ENCODE measurements at regions not wholly inside any gene's neighbourhood (a gene's known extent, or its start where the extent isn't known, plus 50 kb on each side); places are given as distances from the start of the nearest gene placed in this dataset.
"Not testable (repeated sequence)": the region's sequence is repeated elsewhere in the genome, so short reads cannot be mapped to it uniquely, and the experiment has no call there.

DNA sequence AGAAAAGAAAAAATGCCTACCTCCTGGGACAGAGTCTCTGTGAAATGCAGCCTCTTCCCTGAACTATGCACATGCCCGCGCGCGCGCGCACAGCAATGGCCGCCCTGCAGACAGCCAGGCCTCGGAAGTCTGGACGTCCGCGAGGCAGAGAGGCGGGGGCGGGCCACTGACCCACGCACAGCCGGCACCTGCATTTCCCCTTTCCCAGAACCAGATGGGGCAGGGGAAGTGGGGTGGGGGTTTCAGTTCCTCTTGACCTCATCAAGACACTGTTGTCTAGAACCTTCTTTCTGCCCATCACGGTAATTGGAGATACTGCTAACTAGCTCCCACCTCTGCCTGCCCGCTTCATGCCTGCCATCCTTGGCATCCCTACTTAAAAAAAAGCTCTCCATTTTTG is 5435.0 kb upstream of the TPTE start:
- H4K8ac ChIP-seq (ENCODE audit: low read depth in 2 of 2, low read length in 2 of 2); H3K4me2 ChIP-seq (ENCODE audit: low read depth, low read length); intact Hi-C loops (cut with micrococcal nuclease); H2AK9ac ChIP-seq (replicated peaks; ENCODE audit: low read depth, low read length, poor library complexity); H2AFZ ChIP-seq (replicated peaks; ENCODE audit: low read length, poor library complexity); H2BK120ac ChIP-seq (ENCODE audit: low read depth, low read length); CTCF ChIA-PET; H3K56ac ChIP-seq (ENCODE audit: extremely low read depth, insufficient read depth, low read length); in situ Hi-C loops (cut with MboI; ENCODE audit: low sequenced_read_pairs); H3K36me3 ChIP-seq (ENCODE audit: control insufficient read depth, insufficient read depth, low read length); H3K4me3 ChIP-seq (ENCODE audit: insufficient read depth, low read depth, low read length); H3K27me3 ChIP-seq (ENCODE audit: control insufficient read depth, insufficient read depth, low read length); DNase-seq; H4K5ac ChIP-seq (ENCODE audit: low read depth, low read length); H2BK15ac ChIP-seq (ENCODE audit: low read depth, low read length); H2BK20ac ChIP-seq (ENCODE audit: low read depth, low read length); H2BK5ac ChIP-seq (ENCODE audit: low read depth, low read length, poor library complexity, severe bottlenecking); H3K9me1 ChIP-seq (ENCODE audit: insufficient read depth, low read length); H2AK5ac ChIP-seq (ENCODE audit: low read depth, low read length); H3K4me1 ChIP-seq (ENCODE audit: control insufficient read depth, insufficient read depth, low read length); H3K14ac ChIP-seq (replicated peaks; ENCODE audit: low read depth, low read length); dilution Hi-C loops (cut with HindIII; ENCODE audit: low sequenced_read_pairs, unreplicated experiment); H3K4ac ChIP-seq (ENCODE audit: low read depth, low read length); H3K18ac ChIP-seq (ENCODE audit: low read depth, low read length); ATAC-seq (ENCODE audit: low read depth); H3K27ac ChIP-seq (ENCODE audit: insufficient read depth, low read length); H3K23ac ChIP-seq (ENCODE audit: low read depth, low read length); H3K9ac ChIP-seq (ENCODE audit: low read depth, low read length); H4K91ac ChIP-seq (ENCODE audit: insufficient read depth, low read depth, low read length); BruUV-seq (replicated peaks); POLR2A ChIA-PET (ENCODE audit: unreplicated experiment); H3K9me3 ChIP-seq (ENCODE audit: control insufficient read depth, insufficient read depth, low read length); H4K20me1 ChIP-seq (ENCODE audit: insufficient read depth, low read length); H3K79me1 ChIP-seq (ENCODE audit: low read depth in 1 of 2, low read length in 2 of 2): not testable (repeated sequence)
- no CpG with 5 or more reads among the region's 17 CpGs for WGBS, 2 experiments (ENCODE audit: extremely low coverage in 2 of 2, insufficient read length in 1 of 2)

DNA sequence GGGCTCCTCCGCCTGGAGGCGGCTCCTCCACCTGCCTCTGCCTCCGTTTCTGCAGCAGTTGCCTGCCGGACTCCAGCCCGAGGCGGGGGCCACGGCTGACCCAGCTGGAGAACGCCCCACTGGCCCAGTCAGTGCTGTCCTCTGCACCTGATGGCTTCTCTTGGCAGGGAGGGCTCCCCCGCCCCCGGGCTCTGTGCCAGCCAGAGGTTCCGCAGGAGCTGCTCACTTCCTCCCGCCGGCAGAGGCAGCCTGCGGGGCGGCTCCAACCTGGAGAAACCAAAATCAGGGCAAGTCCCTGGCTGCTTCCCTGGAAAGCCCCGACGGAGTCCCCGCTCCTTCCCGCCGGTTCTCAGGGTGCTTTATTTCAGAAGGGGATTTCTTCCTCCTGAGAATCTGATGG is 5432.6 kb upstream of the TPTE start:
- H3K36me3 ChIP-seq (ENCODE audit: control insufficient read depth, insufficient read depth, low read length); H3K56ac ChIP-seq (ENCODE audit: extremely low read depth, insufficient read depth, low read length); H3K4me1 ChIP-seq (ENCODE audit: control insufficient read depth, insufficient read depth, low read length); H3K27ac ChIP-seq (ENCODE audit: insufficient read depth, low read length); dilution Hi-C loops (cut with HindIII; ENCODE audit: low sequenced_read_pairs, unreplicated experiment); H4K8ac ChIP-seq (ENCODE audit: low read depth in 2 of 2, low read length in 2 of 2); H3K9me1 ChIP-seq (ENCODE audit: insufficient read depth, low read length); H4K5ac ChIP-seq (ENCODE audit: low read depth, low read length); H3K79me1 ChIP-seq (ENCODE audit: low read depth in 1 of 2, low read length in 2 of 2); H2AK5ac ChIP-seq (ENCODE audit: low read depth, low read length); H4K20me1 ChIP-seq (ENCODE audit: insufficient read depth, low read length); H2BK20ac ChIP-seq (ENCODE audit: low read depth, low read length); H3K18ac ChIP-seq (ENCODE audit: low read depth, low read length); in situ Hi-C loops (cut with MboI; ENCODE audit: low sequenced_read_pairs); CTCF ChIA-PET; DNase-seq; H3K4me2 ChIP-seq (ENCODE audit: low read depth, low read length); H2BK5ac ChIP-seq (ENCODE audit: low read depth, low read length, poor library complexity, severe bottlenecking); ATAC-seq (ENCODE audit: low read depth); H3K4ac ChIP-seq (ENCODE audit: low read depth, low read length); H3K27me3 ChIP-seq (ENCODE audit: control insufficient read depth, insufficient read depth, low read length); H2BK120ac ChIP-seq (ENCODE audit: low read depth, low read length); H3K9ac ChIP-seq (ENCODE audit: low read depth, low read length); H2AFZ ChIP-seq (replicated peaks; ENCODE audit: low read length, poor library complexity); H3K9me3 ChIP-seq (ENCODE audit: control insufficient read depth, insufficient read depth, low read length); H3K14ac ChIP-seq (replicated peaks; ENCODE audit: low read depth, low read length); H3K4me3 ChIP-seq (ENCODE audit: insufficient read depth, low read depth, low read length); BruUV-seq (replicated peaks); H3K23ac ChIP-seq (ENCODE audit: low read depth, low read length); intact Hi-C loops (cut with micrococcal nuclease); POLR2A ChIA-PET (ENCODE audit: unreplicated experiment); H2AK9ac ChIP-seq (replicated peaks; ENCODE audit: low read depth, low read length, poor library complexity); H2BK15ac ChIP-seq (ENCODE audit: low read depth, low read length); H4K91ac ChIP-seq (ENCODE audit: insufficient read depth, low read depth, low read length): not testable (repeated sequence)
- WGBS, 2 experiments (ENCODE audit: extremely low coverage in 2 of 2, insufficient read length in 1 of 2), result no CpG with 5 or more reads among the region's 20 CpGs

Measured in IMR-90 (cell line).